Kasumi-1 (cell line): ENCODE measurements at regions not wholly inside any gene's neighbourhood (a gene's known extent, or its start where the extent isn't known, plus 50 kb on each side); places are given as distances from the start of the nearest gene placed in this dataset.

ENCODE experiments used
- DNase-seq, 2 experiments: peaks; one replicate each; lab custom pipeline; 2025; lab: John Stamatoyannopoulos, UW

DNA sequence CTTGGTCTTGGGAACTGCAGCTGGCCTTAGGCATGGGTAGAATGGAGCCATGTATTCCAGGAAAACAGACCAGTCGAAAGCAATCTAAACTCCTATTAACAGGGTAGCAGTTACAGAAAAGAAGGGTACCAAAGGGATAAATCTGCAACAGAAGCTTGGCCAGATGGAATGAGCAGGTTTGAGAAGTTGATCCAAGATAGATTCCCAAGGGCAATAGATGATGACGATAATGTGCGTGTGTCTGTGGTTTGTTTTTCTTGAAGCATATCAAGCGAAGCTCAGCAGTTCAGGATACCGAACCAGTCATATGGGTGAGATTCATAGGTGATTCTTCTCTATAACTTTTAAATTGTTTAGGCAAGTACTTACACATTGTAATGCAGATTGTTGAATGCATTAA is 203.8 kb upstream of the SEMA6D start:
- DNase-seq = no peak

DNA sequence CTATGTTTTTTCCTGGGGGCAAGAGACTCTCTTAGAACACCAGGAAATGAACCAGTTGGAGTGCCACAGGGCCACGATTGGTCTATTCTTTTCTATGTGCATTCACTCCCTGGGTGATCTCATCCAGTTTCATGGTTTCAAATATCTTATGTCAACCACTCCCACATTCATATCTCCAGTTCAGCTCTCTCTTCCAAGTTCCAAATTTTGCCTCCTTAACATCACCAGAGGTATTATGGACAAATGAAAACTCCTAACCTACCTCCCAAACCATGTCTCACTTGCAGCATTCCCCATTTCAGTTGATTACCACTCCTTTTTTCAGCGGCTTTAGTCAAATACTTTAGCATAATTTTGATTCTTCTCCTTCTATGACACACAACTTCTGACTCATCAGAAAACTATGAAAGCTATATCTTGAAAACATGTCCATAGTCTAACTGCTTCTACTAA is 203.1 kb upstream of the SEMA6D start:
- DNase-seq = no peak

GRCh38 chr15:47516558-47516957 is 200.7 kb upstream of the SEMA6D start:
- DNase-seq = no peak

GRCh38 chr15:47516972-47517371 is 200.3 kb upstream of the SEMA6D start:
- DNase-seq = no peak

DNA sequence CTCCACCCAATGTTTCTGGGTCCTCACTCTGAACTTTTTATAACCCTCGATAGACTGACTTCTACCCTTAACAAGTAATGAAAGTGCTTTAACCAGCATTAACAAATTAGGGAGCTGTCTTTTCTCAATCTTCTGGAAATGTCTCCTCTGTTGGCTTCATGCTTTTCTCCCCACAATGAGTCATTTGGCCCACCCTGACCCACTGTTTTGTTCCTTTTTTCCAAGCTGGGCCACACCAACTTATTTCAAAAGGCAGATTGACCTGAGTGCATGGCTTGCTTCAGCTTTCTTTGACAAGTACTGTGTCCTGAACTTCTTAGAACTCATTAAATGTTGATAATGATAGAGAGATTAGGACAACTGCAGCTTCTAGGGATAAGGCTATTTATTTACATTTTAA is 199.6 kb upstream of the SEMA6D start:
- no peak for DNase-seq

- DNase-seq = peak; percentile 81 to 87
These were observed 193.4 kb upstream of the SEMA6D start for GRCh38 chr15:47523681-47524475.

DNA sequence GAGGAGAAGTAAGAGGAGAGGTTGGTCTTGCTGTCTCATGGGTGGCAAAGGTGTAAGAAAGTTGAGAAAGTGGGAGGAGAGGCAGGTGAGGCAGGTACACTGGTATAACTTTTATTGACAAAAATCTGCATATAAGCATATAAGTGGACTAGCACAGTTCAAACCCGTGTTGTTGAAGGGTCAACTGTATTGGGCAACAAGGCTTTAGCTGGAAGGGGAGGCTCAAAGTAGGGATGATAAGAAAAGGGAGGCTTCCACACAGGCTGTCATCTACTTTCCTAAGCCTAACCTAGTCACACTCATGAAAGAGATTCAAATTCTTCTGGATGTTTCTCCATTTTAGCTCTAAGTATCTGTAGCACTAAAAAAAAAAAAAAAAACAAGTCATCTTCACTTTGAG is 188.1 kb upstream of the SEMA6D start:
- DNase-seq = no peak

- no peak for DNase-seq
These were observed 182.6 kb upstream of the SEMA6D start for GRCh38 chr15:47534673-47535072.

DNA sequence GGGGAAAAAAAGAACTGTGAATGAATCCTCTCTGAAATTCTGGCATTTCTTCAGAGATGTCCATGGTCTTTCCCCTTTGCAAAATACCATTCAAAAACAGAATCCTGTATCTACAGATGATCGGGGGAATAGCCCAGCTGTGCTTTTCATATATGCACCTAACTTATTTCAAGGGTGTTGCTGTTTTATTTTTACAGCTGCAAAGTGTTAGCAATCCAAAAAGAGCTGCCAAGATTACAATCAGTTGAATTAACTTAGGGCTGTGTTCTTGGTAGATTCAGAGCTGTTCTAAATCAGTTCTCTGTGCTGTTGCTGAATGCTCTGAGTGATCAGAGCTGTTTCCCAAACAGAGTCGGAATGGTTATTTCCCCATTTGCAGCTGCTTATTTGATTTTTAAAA is 175.7 kb upstream of the SEMA6D start:
- DNase-seq = no peak

GRCh38 chr15:47542312-47542989 is 174.9 kb upstream of the SEMA6D start:
- DNase-seq = no peak

GRCh38 chr15:47548231-47548630 is 169.1 kb upstream of the SEMA6D start:
- DNase-seq = no peak

DNA sequence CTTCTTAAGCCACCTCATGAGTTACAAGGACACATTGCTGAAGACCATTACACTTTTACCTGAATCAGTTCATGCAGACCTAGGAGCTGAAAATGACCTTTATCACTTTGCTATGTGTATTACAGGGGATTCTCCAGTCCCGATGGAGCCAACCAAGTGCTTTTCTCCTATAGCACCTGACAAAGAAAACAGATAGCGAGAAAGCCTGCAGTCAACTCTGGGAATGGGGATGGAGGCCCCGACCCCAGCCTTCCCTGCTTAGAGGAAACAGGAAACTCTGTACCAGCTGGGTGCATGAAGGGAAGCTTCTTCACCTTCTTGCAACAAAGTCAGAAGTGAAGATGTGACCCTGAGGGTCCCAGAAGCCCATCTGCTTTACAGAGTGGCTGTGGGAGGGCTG is 168.3 kb upstream of the SEMA6D start:
- no peak for DNase-seq

DNA sequence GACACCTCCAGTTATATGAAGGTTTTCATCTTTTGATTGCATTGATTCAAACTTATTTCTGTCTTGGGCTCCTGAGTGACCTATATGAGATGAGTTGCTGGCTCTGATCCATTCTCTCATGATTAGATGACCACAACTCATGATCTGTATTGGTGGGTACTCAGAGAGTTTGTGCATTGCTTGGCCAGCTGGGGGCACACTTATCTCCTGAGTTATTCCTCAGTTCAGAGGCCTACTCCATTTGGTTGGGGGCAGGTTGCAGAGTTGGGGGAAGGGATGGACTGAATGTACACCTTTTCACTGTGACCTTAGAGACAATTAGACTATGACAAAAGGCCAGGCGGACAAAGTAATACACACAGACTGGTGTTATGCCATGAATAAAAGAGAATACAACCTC is 166.2 kb upstream of the SEMA6D start:
- no peak for DNase-seq

DNA sequence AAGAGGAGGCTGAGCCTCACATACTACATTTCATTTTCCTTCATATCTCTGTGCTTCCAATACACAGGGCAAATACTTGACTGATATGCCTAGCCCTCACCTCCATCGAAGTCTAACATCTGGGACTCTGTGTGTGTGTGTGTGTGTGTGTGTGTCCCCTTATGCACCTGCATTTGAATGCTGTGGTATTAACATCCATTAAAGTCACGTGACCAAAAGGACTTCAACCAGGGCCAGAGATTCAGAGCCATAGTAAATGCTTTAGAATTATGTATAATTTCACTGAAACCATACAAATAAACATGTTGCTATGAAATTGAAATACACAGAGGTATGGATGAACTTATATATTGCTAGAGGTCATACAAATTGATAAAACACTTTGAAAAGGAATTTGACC is 165.8 kb upstream of the SEMA6D start:
- DNase-seq = no peak

DNA sequence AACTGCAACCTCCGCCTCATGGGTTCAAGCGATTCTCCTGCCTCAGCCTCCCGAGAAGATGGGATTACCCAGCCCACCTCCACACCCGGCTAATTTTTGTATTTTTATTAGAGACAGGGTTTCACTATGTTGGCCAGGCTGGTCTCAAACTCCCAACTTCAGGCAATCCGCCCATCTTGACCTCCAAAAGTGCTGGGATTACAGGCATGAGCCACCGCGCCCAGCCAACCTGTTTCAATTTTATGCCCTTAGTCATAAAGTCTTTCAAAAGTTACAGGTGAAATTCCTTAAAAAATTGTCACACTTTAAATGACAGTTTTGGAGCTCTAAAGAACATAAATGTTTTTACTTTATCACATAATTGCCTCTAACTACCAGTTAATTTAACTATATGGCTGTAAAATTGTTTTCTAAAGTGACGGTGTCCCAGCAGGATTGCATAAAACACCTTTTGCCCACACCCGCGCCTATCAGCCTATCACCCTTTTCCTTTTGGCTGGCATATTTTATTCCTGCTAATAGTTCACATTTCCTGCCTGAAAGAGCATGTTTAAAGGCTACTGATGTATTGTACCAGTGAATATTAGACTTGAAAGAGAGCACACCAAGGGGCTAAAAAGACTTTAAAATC is 164.2 kb upstream of the SEMA6D start:
- DNase-seq = no peak

DNA sequence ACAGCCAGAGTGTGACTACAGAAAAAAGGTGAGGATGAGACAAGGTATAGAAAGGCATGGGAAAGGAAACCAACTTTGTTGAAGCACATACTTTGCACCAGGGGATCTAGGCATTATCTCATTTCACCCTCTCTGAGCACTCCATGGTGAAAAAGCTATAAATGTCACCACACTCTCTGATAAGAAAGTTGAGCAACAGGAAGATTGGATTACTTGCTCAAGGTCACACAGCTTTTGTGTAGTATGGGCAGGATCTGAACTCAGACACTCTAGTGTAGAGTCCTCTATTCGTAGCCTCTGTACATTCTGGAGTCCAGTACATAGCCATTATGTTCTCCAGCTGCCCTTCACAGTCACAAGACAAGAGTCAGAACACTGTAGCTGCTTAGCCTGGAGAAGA is 163.4 kb upstream of the SEMA6D start:
- DNase-seq = no peak

DNA sequence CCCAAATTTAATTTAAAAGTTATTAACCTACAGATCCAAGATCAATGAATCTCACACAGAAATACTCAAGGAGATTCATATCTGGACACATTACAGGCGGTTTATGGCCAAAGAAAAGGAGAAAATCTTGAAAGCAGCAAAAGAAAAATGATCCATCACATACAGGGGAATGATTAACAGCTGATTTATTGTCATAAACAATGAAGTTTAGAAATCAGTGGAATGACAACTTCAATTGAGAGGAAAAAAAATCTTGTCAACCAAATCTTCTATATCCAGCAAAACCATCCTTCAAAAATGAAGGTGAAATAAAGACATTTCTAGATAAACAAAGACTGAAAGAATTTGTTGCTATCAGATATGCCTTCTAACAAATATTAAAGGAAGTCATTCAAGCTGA is 156.2 kb upstream of the SEMA6D start:
- DNase-seq = no peak

DNA sequence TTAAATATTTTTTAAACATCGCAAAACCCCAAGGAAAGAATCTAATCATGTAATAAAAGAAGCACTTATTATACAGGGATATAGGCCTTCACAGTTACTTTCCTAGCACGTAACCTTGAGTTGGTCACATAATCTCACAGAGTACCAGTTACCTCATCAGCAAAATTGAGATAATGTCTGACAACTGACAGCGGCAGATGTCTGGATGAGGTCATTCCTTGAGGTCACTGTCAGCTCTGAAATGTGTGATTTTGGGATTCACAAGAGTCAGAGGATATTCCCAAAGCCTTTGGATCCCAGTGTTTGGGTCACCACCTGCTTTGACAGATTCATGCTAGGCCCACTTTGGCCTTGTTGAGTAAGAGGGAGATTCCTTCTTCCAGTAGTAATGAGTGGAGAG is 151.4 kb upstream of the SEMA6D start:
- DNase-seq = no peak

- DNase-seq = no peak
These were observed 150.7 kb upstream of the SEMA6D start for GRCh38 chr15:47566610-47567009.

DNA sequence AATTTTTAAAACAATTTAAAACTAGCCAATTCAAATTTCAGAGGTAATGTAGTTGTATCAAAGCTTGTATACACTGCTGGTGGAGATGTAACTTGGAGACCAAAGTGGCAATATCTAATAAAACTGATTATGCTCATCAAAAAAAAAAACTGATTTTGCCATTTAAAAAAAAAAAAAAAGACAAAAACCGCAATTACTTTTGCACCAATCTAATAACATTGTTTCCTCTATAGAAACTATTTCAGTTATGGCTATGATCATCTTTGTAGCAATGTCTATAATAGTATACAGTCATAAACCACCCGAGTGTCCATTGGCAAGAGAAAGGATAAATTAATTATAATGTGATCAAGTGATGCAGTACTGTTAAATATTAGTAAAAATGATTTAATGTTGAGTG is 149.3 kb upstream of the SEMA6D start:
- DNase-seq = no peak

DNA sequence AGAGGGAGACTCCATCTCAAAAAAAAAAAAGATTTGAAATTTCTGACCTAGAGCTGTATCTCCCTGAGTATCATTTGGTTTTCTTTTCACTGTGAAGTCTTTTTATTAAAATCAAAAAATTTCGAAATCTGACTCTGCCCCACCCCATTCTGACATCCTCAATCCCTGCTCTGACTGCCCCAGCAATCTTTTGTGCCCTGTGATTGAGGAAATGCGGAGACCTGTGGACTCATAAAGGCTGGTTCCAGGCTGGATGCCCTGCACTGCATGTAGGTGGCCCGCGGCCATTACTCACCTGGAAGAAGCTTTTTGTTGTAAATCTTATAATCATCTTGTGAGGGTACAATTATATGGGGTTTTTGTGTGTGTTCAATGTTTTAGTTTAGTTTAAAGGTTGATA is 147.3 kb upstream of the SEMA6D start:
- no peak for DNase-seq

DNA sequence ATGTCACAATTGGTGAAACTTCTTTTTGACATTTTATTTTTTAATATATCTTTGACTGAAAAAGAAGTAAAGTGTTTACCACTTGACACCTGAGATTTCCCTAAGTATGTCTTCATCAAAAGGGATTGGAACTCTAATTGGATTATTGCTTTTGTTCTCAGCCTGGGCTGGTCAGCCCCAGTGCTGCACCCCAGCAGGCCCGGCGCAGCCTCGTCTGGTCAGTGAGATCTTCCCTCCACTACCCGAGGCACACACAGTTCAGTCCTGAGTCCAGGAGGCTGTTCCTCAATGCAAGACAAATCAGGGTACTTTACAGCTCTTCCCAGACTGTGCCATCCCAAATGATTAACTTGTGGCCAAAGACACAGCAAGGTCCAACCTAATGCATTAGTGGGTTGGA is 146.9 kb upstream of the SEMA6D start:
- no peak for DNase-seq
